DND-41 (cell line): ENCODE measurements at regions not wholly inside any gene's neighbourhood (a gene's known extent, or its start where the extent isn't known, plus 50 kb on each side); places are given as distances from the start of the nearest gene placed in this dataset.
"Not testable (repeated sequence)": the region's sequence is repeated elsewhere in the genome, so short reads cannot be mapped to it uniquely, and the experiment has no call there.

Experiments used
- ATAC-seq: fragments of 200-7000 bp; cut with Tn5 transposase; 3 replicates; pipeline ENCODE4 v1.9.1; 2021; ENCODE audit warnings: low read depth; ENCODE audit not compliant: insufficient read depth
- DNase-seq: peaks from one replicate; pipeline ENCODE4 v3.0.0-alpha.2; 2020
- H2AFZ ChIP-seq: 2 replicates; pipeline ENCODE4 v1.6.0; 2012; ENCODE audit warnings: low read depth, low read length
- H3K27ac ChIP-seq: 2 replicates; pipeline ENCODE4 v1.5.1; 2012; ENCODE audit warnings: low read length, inconsistent platforms
- H3K27me3 ChIP-seq: fragments of 200-600 bp; sonication (generic); 2 replicates; pipeline ENCODE4 v1.6.0; 2012; ENCODE audit warnings: low read length, mild to moderate bottlenecking, inconsistent platforms; ENCODE audit not compliant: insufficient read depth, poor library complexity
- H3K36me3 ChIP-seq: 2 replicates; pipeline ENCODE4 v1.5.1; 2012; ENCODE audit warnings: low read length, inconsistent platforms; ENCODE audit not compliant: insufficient read depth
- H3K4me1 ChIP-seq: 2 replicates; pipeline ENCODE4 v1.5.1; 2012; ENCODE audit warnings: mild to moderate bottlenecking, low read length; ENCODE audit not compliant: insufficient read depth
- H3K4me2 ChIP-seq: 2 replicates; pipeline ENCODE4 v1.6.0; 2012; ENCODE audit warnings: mild to moderate bottlenecking, moderate library complexity, low read length, inconsistent platforms; ENCODE audit not compliant: insufficient read depth
- H3K4me3 ChIP-seq, 2 experiments: fragments of 200-600 bp in 1 of 2; shearing (Covaris generic) in 1 of 2; 2 replicates each; pipeline ENCODE4 v1.5.1; 2012 to 2016; ENCODE audit warnings: inconsistent platforms in 2 of 2, low read length in 2 of 2, mild to moderate bottlenecking in 2 of 2, low read depth in 1 of 2, moderate library complexity in 1 of 2
- H3K79me2 ChIP-seq: 2 replicates; pipeline ENCODE4 v1.6.0; 2012; ENCODE audit warnings: low read length, inconsistent platforms; ENCODE audit not compliant: insufficient read depth
- H3K9ac ChIP-seq: 2 replicates; pipeline ENCODE4 v1.6.0; 2012; ENCODE audit warnings: low read depth, mild to moderate bottlenecking, inconsistent platforms, low read length, moderate library complexity
- H3K9me3 ChIP-seq: 2 replicates; pipeline ENCODE4 v1.5.1; 2012; ENCODE audit warnings: low read length, moderate library complexity, mild to moderate bottlenecking, inconsistent platforms; ENCODE audit not compliant: insufficient read depth, severe bottlenecking
- H4K20me1 ChIP-seq: 2 replicates; pipeline ENCODE4 v1.6.0; 2012; ENCODE audit warnings: low read length; ENCODE audit not compliant: insufficient read depth
- CTCF ChIP-seq: IDR thresholded peaks from 2 replicates; pipeline ENCODE4 v1.5.1; 2012; ENCODE audit warnings: borderline replicate concordance, low read length, moderate library complexity, mild to moderate bottlenecking; ENCODE audit not compliant: poor library complexity, severe bottlenecking; ENCODE audit errors: extremely low read depth
- EZH2 ChIP-seq: IDR thresholded peaks from 3 replicates; pipeline ENCODE4 v1.6.1; 2012; ENCODE audit warnings: borderline replicate concordance, low read depth, mild to moderate bottlenecking, moderate library complexity, low read length, inconsistent platforms; ENCODE audit not compliant: severe bottlenecking

- Histone ChIP-seq H3K9me3 (no peaks in the 10 kb centered on the region), H2AFZ (no peak overlapping the region), H3K4me3 (no peak overlapping the region), H3K27me3 (no peaks in the 10 kb centered on the region), H3K4me2 (no peak overlapping the region), H4K20me1 (no peaks in the 10 kb centered on the region), H3K9ac (no peak overlapping the region), H3K79me2 (no peaks in the 10 kb centered on the region), H3K27ac (no peak overlapping the region), H3K36me3 (no peaks in the 10 kb centered on the region), H3K4me1 (no peaks in the 10 kb centered on the region)
- TF ChIP-seq CTCF (no peak), EZH2 (no peak)
- DNase-seq: no peak
- ATAC-seq: no peak
Measured at GRCh38 chr5:67875601-67876000, 340.0 kb upstream of the PIK3R1 start.

- H2AFZ ChIP-seq: no peak overlapping the region
- no peak overlapping the region for H3K9ac ChIP-seq
- no peak for TF ChIP-seq EZH2
- TF ChIP-seq CTCF: no peak
- no peak overlapping the region for H3K27ac ChIP-seq
- DNase-seq (no peak), ATAC-seq (no peak)
- no peaks in the 10 kb centered on the region for H3K4me1 ChIP-seq
- no peak overlapping the region for H3K4me2 ChIP-seq
- no peaks in the 10 kb centered on the region for H3K79me2 ChIP-seq
- H3K36me3 ChIP-seq: no peaks in the 10 kb centered on the region
- no peaks in the 10 kb centered on the region for H3K9me3 ChIP-seq
- H3K4me3 ChIP-seq: no peak overlapping the region
- no peaks in the 10 kb centered on the region for H4K20me1 ChIP-seq
- H3K27me3 ChIP-seq: no peaks in the 10 kb centered on the region
Measured at GRCh38 chr5:67873935-67874334, 341.6 kb upstream of the PIK3R1 start.

- Histone ChIP-seq H2AFZ (no peak overlapping the region), H4K20me1 (no peaks in the 10 kb centered on the region), H3K4me3 (no peak overlapping the region), H3K36me3 (no peaks in the 10 kb centered on the region), H3K79me2 (no peaks in the 10 kb centered on the region), H3K27ac (no peak overlapping the region), H3K9ac (no peak overlapping the region), H3K4me2 (no peak overlapping the region), H3K27me3 (no peaks in the 10 kb centered on the region), H3K9me3 (no peaks in the 10 kb centered on the region), H3K4me1 (no peaks in the 10 kb centered on the region)
- TF ChIP-seq EZH2: no peak
- no peak for TF ChIP-seq CTCF
- ATAC-seq (no peak), DNase-seq (no peak)
Measured at GRCh38 chr5:67870662-67871061, 344.9 kb upstream of the PIK3R1 start.

GRCh38 chr5:67864335-67864734 lies 351.2 kb upstream of the PIK3R1 start:
- not testable (repeated sequence) for H3K9ac ChIP-seq, H4K20me1 ChIP-seq, H3K4me2 ChIP-seq, H3K79me2 ChIP-seq, H3K4me3 ChIP-seq, H3K4me1 ChIP-seq, DNase-seq, H3K9me3 ChIP-seq, H2AFZ ChIP-seq, ATAC-seq, H3K36me3 ChIP-seq, H3K27ac ChIP-seq, H3K27me3 ChIP-seq
